ENCODE measurements at regions not wholly inside any gene's neighbourhood (a gene's known extent, or its start where the extent isn't known, plus 50 kb on each side); places are given as distances from the start of the nearest gene placed in this dataset.

- no peak for TF ChIP-seq CTCF (IDR thresholded peaks at IDR 0.05 in 2 of 3, conservative IDR thresholded peaks at IDR 0.05 in 1 of 3; ENCODE audit: control insufficient read depth in 2 of 3, extremely low read depth in 1 of 3, insufficient read depth in 1 of 3, low read depth in 3 of 3, low read length in 3 of 3)
These were observed 671.1 kb upstream of the SPRY2 start (continued) for GRCh38 chr13:81012031-81012430.

GRCh38 chr13:81001828-81002385, 661.0 kb upstream of the SPRY2 start:
- in situ Hi-C loops (cut with MboI), result no loop called here
- Histone ChIP-seq H3K27ac (ENCODE audit: control insufficient read depth, insufficient read depth) (no peak overlapping the region), H3K4me2 (ENCODE audit: control insufficient read depth, insufficient read depth) (no peak overlapping the region), H3K9me3 (replicated peaks; ENCODE audit: control insufficient read depth, insufficient read depth, low read length) (no peaks in the 10 kb centered on the region), H3K27me3 (replicated peaks in 1 of 2; ENCODE audit: control insufficient read depth in 2 of 2, insufficient read depth in 2 of 2, low read length in 1 of 2) (no peaks in the 10 kb centered on the region), H3K4me1 (ENCODE audit: control insufficient read depth, insufficient read depth, low read length) (no peaks in the 10 kb centered on the region), H4K20me1 (ENCODE audit: control insufficient read depth, insufficient read depth) (no peaks in the 10 kb centered on the region), H3K79me2 (ENCODE audit: control insufficient read depth, insufficient read depth, low read length) (no peaks in the 10 kb centered on the region), H2AFZ (ENCODE audit: control insufficient read depth, low read depth, low read length) (no peak overlapping the region), H3K36me3 (ENCODE audit: control insufficient read depth in 2 of 2, insufficient read depth in 2 of 2, low read length in 1 of 2) (no peaks in the 10 kb centered on the region), H3K9ac (ENCODE audit: control insufficient read depth, insufficient read depth, low read length) (no peak overlapping the region), H3K4me3 (no peak overlapping the region)
- ChIA-PET RAD21 (ENCODE audit: unreplicated experiment) (no interaction called here), POLR2A (no interaction called here), CTCF (no interaction called here), SMC1A (ENCODE audit: uncharacterized antibody, unreplicated experiment) (no interaction called here)
- intact Hi-C loops (cut with micrococcal nuclease; ENCODE audit: unreplicated experiment), result no loop called here
- BruUV-seq (replicated peaks), result no TSS peak
- 6% methylated on average over 1 of the region's 1 CpG for WGBS (ENCODE audit: insufficient coverage, insufficient replicate concordance, low lambda C conversion rate, missing lambda C conversion rate)
- DNase-seq (ENCODE audit: low read depth, low spot score), result no peak
- ATAC-seq, result no peak
- FAIRE-seq, result no peak
- TF ChIP-seq EED (IDR thresholded peaks at IDR 0.05; ENCODE audit: low read depth) (no peak), REST (IDR thresholded peaks at IDR 0.05; ENCODE audit: low read depth, low read length) (no peak), YBX1 (IDR thresholded peaks at IDR 0.05) (no peak), SMARCA5 (IDR thresholded peaks at IDR 0.05) (no peak), TCF3 (IDR thresholded peaks at IDR 0.05; ENCODE audit: borderline replicate concordance, insufficient read depth, low read depth, low read length) (no peak), ZBTB33 (IDR thresholded peaks at IDR 0.05) (no peak), PML (IDR thresholded peaks at IDR 0.05; ENCODE audit: low read length) (no peak), EZH2 (IDR thresholded peaks at IDR 0.05; ENCODE audit: borderline replicate concordance, control insufficient read depth, low read depth, low read length) (no peak), ZNF274 (IDR thresholded peaks at IDR 0.05; ENCODE audit: insufficient read depth, insufficient read length) (no peak), JUNB (IDR thresholded peaks at IDR 0.05) (no peak), E4F1 (IDR thresholded peaks at IDR 0.05; ENCODE audit: borderline replicate concordance, partially characterized antibody) (no peak)

Measured in GM12878 (cell line).